Keratinocyte (primary cell): ENCODE measurements at regions not wholly inside any gene's neighbourhood (a gene's known extent, or its start where the extent isn't known, plus 50 kb on each side); places are given as distances from the start of the nearest gene placed in this dataset.

Experiments
- EZH2 ChIP-seq: IDR thresholded peaks from one replicate; pipeline ENCODE4 v1.6.1; 2012; ENCODE audit warnings: inconsistent platforms, mild to moderate bottlenecking, low read length, moderate library complexity
- TF ChIP-seq, protein P1 (sequence below), 3 experiments: IDR thresholded peaks in 1 of 3; conservative IDR thresholded peaks in 1 of 3; optimal IDR thresholded peaks in 1 of 3; 2 replicates in 2 of 3; 3 replicates in 1 of 3; pipeline versions ENCODE3 to v1.5.1; 2011; ENCODE audit warnings: low read length in 3 of 3, mild to moderate bottlenecking in 3 of 3, moderate library complexity in 2 of 3, control low read depth in 1 of 3, inconsistent platforms in 1 of 3; ENCODE audit not compliant: insufficient read depth in 2 of 3; ENCODE audit errors: extremely low read depth in 1 of 3

DNA sequence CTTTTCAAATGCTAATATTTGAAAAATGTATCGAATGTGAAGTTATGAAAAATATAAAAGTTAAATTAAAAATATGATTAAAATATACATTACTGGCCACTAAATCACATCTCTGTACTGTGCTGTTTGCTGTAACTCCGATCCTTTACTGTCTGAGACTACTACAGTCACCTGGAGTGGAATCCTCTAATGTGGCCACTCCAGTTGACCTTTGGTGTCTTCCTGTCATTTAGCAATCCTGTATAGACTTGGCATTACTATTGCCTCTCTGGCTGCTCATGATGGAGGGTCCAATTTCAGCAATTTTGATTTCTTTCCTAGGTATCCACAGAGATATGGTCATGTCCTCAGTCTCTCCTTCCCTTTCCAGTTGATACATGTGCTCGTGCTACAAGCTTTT lies 560.0 kb downstream of the CCDC85A start:
- TF ChIP-seq, protein P1, sequence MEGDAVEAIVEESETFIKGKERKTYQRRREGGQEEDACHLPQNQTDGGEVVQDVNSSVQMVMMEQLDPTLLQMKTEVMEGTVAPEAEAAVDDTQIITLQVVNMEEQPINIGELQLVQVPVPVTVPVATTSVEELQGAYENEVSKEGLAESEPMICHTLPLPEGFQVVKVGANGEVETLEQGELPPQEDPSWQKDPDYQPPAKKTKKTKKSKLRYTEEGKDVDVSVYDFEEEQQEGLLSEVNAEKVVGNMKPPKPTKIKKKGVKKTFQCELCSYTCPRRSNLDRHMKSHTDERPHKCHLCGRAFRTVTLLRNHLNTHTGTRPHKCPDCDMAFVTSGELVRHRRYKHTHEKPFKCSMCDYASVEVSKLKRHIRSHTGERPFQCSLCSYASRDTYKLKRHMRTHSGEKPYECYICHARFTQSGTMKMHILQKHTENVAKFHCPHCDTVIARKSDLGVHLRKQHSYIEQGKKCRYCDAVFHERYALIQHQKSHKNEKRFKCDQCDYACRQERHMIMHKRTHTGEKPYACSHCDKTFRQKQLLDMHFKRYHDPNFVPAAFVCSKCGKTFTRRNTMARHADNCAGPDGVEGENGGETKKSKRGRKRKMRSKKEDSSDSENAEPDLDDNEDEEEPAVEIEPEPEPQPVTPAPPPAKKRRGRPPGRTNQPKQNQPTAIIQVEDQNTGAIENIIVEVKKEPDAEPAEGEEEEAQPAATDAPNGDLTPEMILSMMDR (optimal IDR thresholded peaks at IDR 0.05 in 1 of 3, IDR thresholded peaks at IDR 0.05 in 1 of 3, conservative IDR thresholded peaks at IDR 0.05 in 1 of 3; ENCODE audit: extremely low read depth in 1 of 3, insufficient read depth in 2 of 3, low read length in 3 of 3), result no peak
- no peak for TF ChIP-seq EZH2
